ENCODE measurements at regions not wholly inside any gene's neighbourhood (a gene's known extent, or its start where the extent isn't known, plus 50 kb on each side); places are given as distances from the start of the nearest gene placed in this dataset.
"Not testable (repeated sequence)": the region's sequence is repeated elsewhere in the genome, so short reads cannot be mapped to it uniquely, and the experiment has no call there.

- H3K9me2 ChIP-seq; H2AFZ ChIP-seq (ENCODE audit: low read depth); H3K4me1 ChIP-seq (ENCODE audit: control insufficient read depth in 1 of 2, insufficient read depth in 2 of 2, low read depth in 1 of 2, low read length in 1 of 2); H3K27ac ChIP-seq (ENCODE audit: low read depth in 2 of 2, low read length in 1 of 2); H3K79me2 ChIP-seq (ENCODE audit: insufficient read depth); H3K9me3 ChIP-seq; POLR2A ChIA-PET; H3K36me3 ChIP-seq (replicated peaks in 1 of 2; ENCODE audit: control insufficient read depth in 1 of 2, insufficient read depth in 2 of 2, low read length in 1 of 2); DNase-seq; H3K4me2 ChIP-seq; CTCF ChIA-PET; H3K9ac ChIP-seq; H3K27me3 ChIP-seq (ENCODE audit: insufficient read depth); H3K4me3 ChIP-seq (ENCODE audit: low read depth in 2 of 2, low read length in 1 of 2); H3F3A ChIP-seq (replicated peaks; ENCODE audit: insufficient read depth); H4K20me1 ChIP-seq (ENCODE audit: insufficient read depth): not testable (repeated sequence)
- WGBS (ENCODE audit: low lambda C conversion rate), result 43% methylated on average over 6 of the region's 11 CpGs
These were observed 164.4 kb upstream of the SOX6 start for GRCh38 chr11:16520713-16521112.

DNA sequence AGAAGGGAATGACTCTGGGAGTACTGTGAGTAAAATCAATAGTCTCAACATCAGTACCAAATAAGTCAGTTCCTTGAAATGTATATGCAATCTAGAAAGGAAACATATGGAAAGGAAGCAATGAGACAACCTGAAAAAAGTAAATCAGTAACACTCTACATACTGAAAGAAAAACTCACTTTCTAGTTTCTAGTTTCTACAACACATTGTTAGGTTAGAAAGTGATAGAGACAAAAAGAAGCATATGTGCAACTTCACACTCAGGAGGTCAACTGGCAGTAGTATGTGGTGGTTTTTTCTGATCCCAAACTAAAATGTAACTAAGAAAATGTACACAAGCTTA is 156.5 kb upstream of the SOX6 start:
- no peak overlapping the region for H3K9ac ChIP-seq
- CTCF ChIA-PET, result no interaction called here

More for the DNA sequence above, 156.5 kb upstream of the SOX6 start:
- no peak overlapping the region for H3K27ac ChIP-seq (ENCODE audit: low read depth in 2 of 2, low read length in 1 of 2)
- H3K9me2 ChIP-seq, result no peaks in the 10 kb centered on the region
- DNase-seq, result no peak
- no peaks in the 10 kb centered on the region for H3K79me2 ChIP-seq (ENCODE audit: insufficient read depth)
- TF ChIP-seq ZBTB33 (IDR thresholded peaks at IDR 0.05; ENCODE audit: borderline replicate concordance, low read depth) (no peak), TCF12 (IDR thresholded peaks at IDR 0.05) (no peak), TAF1 (IDR thresholded peaks at IDR 0.05; ENCODE audit: borderline replicate concordance, low read depth, low read length) (no peak), MXI1 (IDR thresholded peaks at IDR 0.05; ENCODE audit: low read depth, low read length) (no peak), RFX5 (IDR thresholded peaks at IDR 0.05; ENCODE audit: low read length) (no peak), SIN3A (IDR thresholded peaks at IDR 0.05; ENCODE audit: borderline replicate concordance, low read depth, low read length) (no peak), NRF1 (IDR thresholded peaks at IDR 0.05; ENCODE audit: low read depth, low read length) (no peak), YY1 (IDR thresholded peaks at IDR 0.05; ENCODE audit: low read depth) (no peak)
- TF ChIP-seq, protein P1, sequence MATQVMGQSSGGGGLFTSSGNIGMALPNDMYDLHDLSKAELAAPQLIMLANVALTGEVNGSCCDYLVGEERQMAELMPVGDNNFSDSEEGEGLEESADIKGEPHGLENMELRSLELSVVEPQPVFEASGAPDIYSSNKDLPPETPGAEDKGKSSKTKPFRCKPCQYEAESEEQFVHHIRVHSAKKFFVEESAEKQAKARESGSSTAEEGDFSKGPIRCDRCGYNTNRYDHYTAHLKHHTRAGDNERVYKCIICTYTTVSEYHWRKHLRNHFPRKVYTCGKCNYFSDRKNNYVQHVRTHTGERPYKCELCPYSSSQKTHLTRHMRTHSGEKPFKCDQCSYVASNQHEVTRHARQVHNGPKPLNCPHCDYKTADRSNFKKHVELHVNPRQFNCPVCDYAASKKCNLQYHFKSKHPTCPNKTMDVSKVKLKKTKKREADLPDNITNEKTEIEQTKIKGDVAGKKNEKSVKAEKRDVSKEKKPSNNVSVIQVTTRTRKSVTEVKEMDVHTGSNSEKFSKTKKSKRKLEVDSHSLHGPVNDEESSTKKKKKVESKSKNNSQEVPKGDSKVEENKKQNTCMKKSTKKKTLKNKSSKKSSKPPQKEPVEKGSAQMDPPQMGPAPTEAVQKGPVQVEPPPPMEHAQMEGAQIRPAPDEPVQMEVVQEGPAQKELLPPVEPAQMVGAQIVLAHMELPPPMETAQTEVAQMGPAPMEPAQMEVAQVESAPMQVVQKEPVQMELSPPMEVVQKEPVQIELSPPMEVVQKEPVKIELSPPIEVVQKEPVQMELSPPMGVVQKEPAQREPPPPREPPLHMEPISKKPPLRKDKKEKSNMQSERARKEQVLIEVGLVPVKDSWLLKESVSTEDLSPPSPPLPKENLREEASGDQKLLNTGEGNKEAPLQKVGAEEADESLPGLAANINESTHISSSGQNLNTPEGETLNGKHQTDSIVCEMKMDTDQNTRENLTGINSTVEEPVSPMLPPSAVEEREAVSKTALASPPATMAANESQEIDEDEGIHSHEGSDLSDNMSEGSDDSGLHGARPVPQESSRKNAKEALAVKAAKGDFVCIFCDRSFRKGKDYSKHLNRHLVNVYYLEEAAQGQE (IDR thresholded peaks at IDR 0.05; ENCODE audit: low read depth, low read length), result no peak
- no peaks in the 10 kb centered on the region for H3K36me3 ChIP-seq (replicated peaks in 1 of 2; ENCODE audit: control insufficient read depth in 1 of 2, insufficient read depth in 2 of 2, low read length in 1 of 2)
- no peaks in the 10 kb centered on the region for H4K20me1 ChIP-seq (ENCODE audit: insufficient read depth)
- no peak overlapping the region for H2AFZ ChIP-seq (ENCODE audit: low read depth)
- POLR2A ChIA-PET, result no interaction called here
- H3K4me1 ChIP-seq (ENCODE audit: control insufficient read depth in 1 of 2, insufficient read depth in 2 of 2, low read depth in 1 of 2, low read length in 1 of 2), result no peaks in the 10 kb centered on the region
- H3F3A ChIP-seq (replicated peaks; ENCODE audit: insufficient read depth), result no peaks in the 10 kb centered on the region
- H3K9me3 ChIP-seq, result no peaks in the 10 kb centered on the region
- H3K4me3 ChIP-seq (ENCODE audit: low read depth in 2 of 2, low read length in 1 of 2), result no peak overlapping the region
- H3K27me3 ChIP-seq (ENCODE audit: insufficient read depth), result no peaks in the 10 kb centered on the region
- H3K4me2 ChIP-seq, result no peak overlapping the region

Data from SK-N-SH (cell line).